Right lobe of liver (tissue), 6 donors: ENCODE measurements at regions not wholly inside any gene's neighbourhood (a gene's known extent, or its start where the extent isn't known, plus 50 kb on each side); places are given as distances from the start of the nearest gene placed in this dataset.

Source experiments
- ATAC-seq, 4 donors: fragments of 200-7000 bp; cut with Tn5 transposase; one replicate each; pipeline ENCODE4 v1.9.1; 2020; ENCODE audit warnings: mild to moderate bottlenecking in 4 of 4, moderate library complexity in 4 of 4
- DNase-seq, 3 donors: peaks; one replicate each; pipeline ENCODE4 v3.0.0-alpha.2; 2020
- H3K27ac ChIP-seq, 3 donors: fragments of 200-600 bp; one replicate each; pipeline ENCODE4 v1.8.0; 2022
- H3K27me3 ChIP-seq, 2 donors: fragments of 200-600 bp; one replicate each; pipeline ENCODE4 v1.8.0; 2022
- H3K36me3 ChIP-seq, 4 donors: fragments of 200-600 bp; sonication (generic) in 1 of 4; one replicate each; pipeline versions ENCODE4 v1.5.1 to v1.8.0; 2017 to 2022; ENCODE audit warnings: control low read depth in 1 of 4
- H3K4me1 ChIP-seq, 4 donors: fragments of 200-600 bp; sonication (generic) in 1 of 4; one replicate each; pipeline versions ENCODE4 v1.5.1 to v1.8.0; 2017 to 2022; ENCODE audit warnings: control low read depth in 1 of 4
- H3K4me3 ChIP-seq, 3 donors: fragments of 200-600 bp; one replicate each; pipeline ENCODE4 v1.8.0; 2022
- H3K9me3 ChIP-seq, 4 donors: fragments of 200-600 bp; sonication (generic) in 1 of 4; one replicate each; pipeline versions ENCODE4 v1.5.1 to v1.8.0; 2017 to 2022; ENCODE audit warnings: control low read depth in 1 of 4
- POLR2A ChIP-seq: fragments of 450-650 bp; IDR thresholded peaks from one replicate; pipeline ENCODE4 v1.6.1; 2017; ENCODE audit warnings: antibody characterized with exemption, mild to moderate bottlenecking
- WGBS: methylation state at CpG from one replicate; pipeline ENCODE4 v1.1.6; 2018; ENCODE audit warnings: low coverage, low lambda C conversion rate; ENCODE audit not compliant: insufficient coverage; ENCODE audit errors: missing lambda C conversion rate; 5-methylcytosine and 5-hydroxymethylcytosine counted together
- intact Hi-C, 2 donors: fragments of 100-400 bp; cut with DNase I; formaldehyde crosslinking; loops; one replicate each; pipeline versions ENCODE4 v1.11.2 to v1.14.1; 2022
- TF ChIP-seq, protein P1 (sequence below), 4 donors: fragments of 200-600 bp in 3 of 4; fragments of 450-650 bp in 1 of 4; IDR thresholded peaks; one replicate each; pipeline versions ENCODE4 v1.5.1 to v1.8.0; 2016 to 2022; ENCODE audit warnings: antibody characterized with exemption in 4 of 4, mild to moderate bottlenecking in 2 of 4
- donor health status: DM: no; HTN: yes; CAD: no.
- donor health status: DM: no; HTN: no; CAD: no.
- donor health status: DM: no; HTN: no; CAD: no.
- donor health status: DM: no; HTN: yes; CAD: no.
- donor health status: DM: no; HTN: yes; CAD: no.

DNA sequence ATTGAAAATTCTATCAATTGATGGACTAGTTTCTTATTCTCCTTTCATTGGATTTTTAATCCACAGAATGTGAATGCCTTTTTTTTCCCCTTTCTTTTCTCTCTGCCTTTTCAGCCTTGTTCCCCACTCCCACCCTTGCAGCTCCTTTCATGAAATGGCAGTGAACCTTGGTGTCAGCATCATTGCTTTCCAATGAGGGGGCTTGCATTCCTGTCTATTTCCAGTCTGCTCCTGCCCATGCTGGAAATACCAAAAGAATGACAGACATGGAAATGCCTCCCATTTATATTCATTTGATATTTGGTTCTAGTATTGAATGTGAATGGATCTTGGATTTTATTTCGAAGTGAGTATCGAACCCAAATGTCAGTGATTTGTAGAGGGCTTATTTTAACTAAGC lies 162.7 kb upstream of the SGCD start:
- 29% methylated on average over 2 of the region's 2 CpGs for WGBS

DNA sequence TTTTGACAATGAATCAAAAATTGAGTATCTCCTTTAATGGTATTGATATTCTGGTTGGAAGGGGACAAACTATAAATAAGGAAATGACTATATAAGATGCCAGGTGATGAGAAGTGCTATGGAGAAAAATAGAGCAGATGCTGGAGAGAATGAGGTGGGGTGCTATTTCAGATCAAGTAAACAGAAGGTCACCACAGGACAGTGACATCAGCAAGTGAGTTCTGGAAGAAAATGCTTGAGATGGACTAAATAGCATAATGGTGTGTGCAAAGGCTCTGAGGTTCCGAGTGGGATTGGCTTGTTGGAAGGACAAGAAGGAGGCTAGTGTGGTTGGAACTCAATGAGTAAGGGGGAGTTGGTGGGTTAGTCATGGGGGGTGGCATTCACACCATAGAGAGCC lies 157.5 kb upstream of the SGCD start:
- Histone ChIP-seq H3K9me3 (no peaks in the 10 kb centered on the region), H3K4me1 (no peaks in the 10 kb centered on the region), H3K27me3 (no peaks in the 10 kb centered on the region), H3K36me3 (no peaks in the 10 kb centered on the region), H3K4me3 (no peak overlapping the region), H3K27ac (no peak overlapping the region)
- 70% methylated on average over 1 of the region's 1 CpG for WGBS
- TF ChIP-seq POLR2A = no peak
- TF ChIP-seq, protein P1, sequence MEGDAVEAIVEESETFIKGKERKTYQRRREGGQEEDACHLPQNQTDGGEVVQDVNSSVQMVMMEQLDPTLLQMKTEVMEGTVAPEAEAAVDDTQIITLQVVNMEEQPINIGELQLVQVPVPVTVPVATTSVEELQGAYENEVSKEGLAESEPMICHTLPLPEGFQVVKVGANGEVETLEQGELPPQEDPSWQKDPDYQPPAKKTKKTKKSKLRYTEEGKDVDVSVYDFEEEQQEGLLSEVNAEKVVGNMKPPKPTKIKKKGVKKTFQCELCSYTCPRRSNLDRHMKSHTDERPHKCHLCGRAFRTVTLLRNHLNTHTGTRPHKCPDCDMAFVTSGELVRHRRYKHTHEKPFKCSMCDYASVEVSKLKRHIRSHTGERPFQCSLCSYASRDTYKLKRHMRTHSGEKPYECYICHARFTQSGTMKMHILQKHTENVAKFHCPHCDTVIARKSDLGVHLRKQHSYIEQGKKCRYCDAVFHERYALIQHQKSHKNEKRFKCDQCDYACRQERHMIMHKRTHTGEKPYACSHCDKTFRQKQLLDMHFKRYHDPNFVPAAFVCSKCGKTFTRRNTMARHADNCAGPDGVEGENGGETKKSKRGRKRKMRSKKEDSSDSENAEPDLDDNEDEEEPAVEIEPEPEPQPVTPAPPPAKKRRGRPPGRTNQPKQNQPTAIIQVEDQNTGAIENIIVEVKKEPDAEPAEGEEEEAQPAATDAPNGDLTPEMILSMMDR (IDR thresholded peaks at IDR 0.05) = no peak
- no peak for ATAC-seq
- intact Hi-C loops = no loop called here
- no peak for DNase-seq

More for the DNA sequence above, 162.7 kb upstream of the SGCD start:
- TF ChIP-seq, protein P1 (IDR thresholded peaks at IDR 0.05) = no peak
- no peak for TF ChIP-seq POLR2A
- H3K4me1 ChIP-seq = no peaks in the 10 kb centered on the region
- H3K9me3 ChIP-seq = no peaks in the 10 kb centered on the region
- ATAC-seq (no peak), DNase-seq (no peak)
- H3K27ac ChIP-seq = no peak overlapping the region
- no peaks in the 10 kb centered on the region for H3K27me3 ChIP-seq
- no peak overlapping the region for H3K4me3 ChIP-seq
- intact Hi-C loops = no loop called here
- H3K36me3 ChIP-seq = no peaks in the 10 kb centered on the region

DNA sequence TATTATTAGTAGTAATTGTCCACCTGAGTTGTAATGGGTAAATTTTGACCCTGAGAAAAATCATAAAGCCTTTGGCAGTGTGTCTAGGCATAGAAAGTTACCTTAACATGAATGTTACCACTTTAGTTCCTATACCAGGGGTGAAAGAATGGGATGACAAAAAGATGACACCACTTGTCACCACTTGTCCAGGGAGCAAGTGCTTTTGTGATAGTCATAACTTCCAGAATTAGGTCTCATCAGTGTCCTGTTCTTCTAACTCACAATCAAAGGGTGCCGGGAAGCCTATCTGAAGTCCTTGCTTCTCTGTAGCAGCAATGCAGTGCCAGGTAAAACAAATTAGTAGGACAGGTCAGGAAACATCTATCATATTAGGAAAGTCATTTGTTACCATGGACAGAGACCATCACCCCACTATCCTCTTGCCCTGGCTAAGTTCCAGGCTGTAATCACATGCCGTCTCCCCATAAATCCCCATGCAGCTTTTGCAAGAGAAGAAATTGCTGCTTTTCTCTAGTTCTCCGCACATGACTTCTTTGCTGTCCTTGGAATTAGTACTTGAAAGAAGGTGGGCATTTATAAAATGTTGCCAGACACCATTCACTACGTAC lies 156.5 kb upstream of the SGCD start:
- DNase-seq = no peak
- no peaks in the 10 kb centered on the region for H3K9me3 ChIP-seq
- H3K36me3 ChIP-seq = no peaks in the 10 kb centered on the region
- no peak for ATAC-seq
- intact Hi-C loops = no loop called here
- no peaks in the 10 kb centered on the region for H3K27me3 ChIP-seq
- 77% methylated on average over 3 of the region's 4 CpGs for WGBS
- no peak for TF ChIP-seq POLR2A
- TF ChIP-seq, protein P1 (IDR thresholded peaks at IDR 0.05) = no peak
- no peak overlapping the region for H3K4me3 ChIP-seq
- H3K4me1 ChIP-seq = no peaks in the 10 kb centered on the region
- no peak overlapping the region for H3K27ac ChIP-seq

DNA sequence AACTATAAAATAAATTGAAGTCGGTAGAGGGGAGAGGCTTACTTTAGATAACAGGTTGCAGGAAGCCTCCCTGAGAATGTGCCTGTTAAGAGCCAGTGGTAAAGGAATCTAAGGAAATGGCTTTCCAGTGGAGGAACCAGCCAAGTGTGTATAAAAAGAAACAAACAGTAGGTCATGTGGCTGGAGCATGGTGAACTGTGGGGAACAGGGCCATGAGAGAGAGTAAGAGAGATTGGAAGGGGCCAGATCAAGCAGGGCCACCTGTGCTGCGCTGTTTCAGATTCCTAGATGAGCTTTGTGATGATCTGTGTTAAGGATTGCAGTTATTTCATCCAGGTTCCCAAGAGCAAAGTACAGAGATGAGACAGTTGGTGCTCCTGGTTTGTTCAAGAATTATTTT lies 152.7 kb upstream of the SGCD start:
- ATAC-seq = no peak
- H3K36me3 ChIP-seq = no peaks in the 10 kb centered on the region
- DNase-seq = no peak
- H3K4me3 ChIP-seq = no peak overlapping the region
- H3K9me3 ChIP-seq = no peaks in the 10 kb centered on the region
- no peaks in the 10 kb centered on the region for H3K4me1 ChIP-seq
- no peak overlapping the region for H3K27ac ChIP-seq
- WGBS = 59% methylated on average over 2 of the region's 2 CpGs
- intact Hi-C loops = no loop called here
- TF ChIP-seq, protein P1 (IDR thresholded peaks at IDR 0.05) = no peak
- TF ChIP-seq POLR2A = no peak
- H3K27me3 ChIP-seq = no peaks in the 10 kb centered on the region

DNA sequence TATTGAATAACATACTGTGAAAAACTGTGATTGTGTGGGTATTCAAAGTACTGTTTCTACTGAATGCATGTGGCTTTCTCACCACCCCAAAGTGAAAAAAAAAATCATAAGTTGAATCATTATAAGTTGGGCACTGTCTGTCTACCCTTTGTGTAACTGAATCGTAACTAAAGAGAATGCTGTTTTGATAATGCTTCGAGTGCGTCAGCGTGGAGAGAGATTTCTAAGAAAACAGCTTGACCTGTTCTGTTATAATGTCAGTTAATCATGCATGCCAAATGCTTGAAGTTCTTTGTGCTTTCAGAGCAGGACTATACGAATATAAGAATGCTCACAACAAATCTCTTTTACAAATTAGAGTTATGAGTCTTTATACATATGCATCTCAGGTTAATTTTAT lies 148.8 kb upstream of the SGCD start:
- Histone ChIP-seq H3K4me1 (no peaks in the 10 kb centered on the region), H3K9me3 (no peaks in the 10 kb centered on the region), H3K36me3 (no peaks in the 10 kb centered on the region), H3K27ac (no peak overlapping the region), H3K4me3 (no peak overlapping the region), H3K27me3 (no peaks in the 10 kb centered on the region)
- WGBS = 79% methylated on average over 5 of the region's 5 CpGs
- ATAC-seq = no peak
- no peak for DNase-seq
- intact Hi-C loops = no loop called here
- TF ChIP-seq, protein P1 (IDR thresholded peaks at IDR 0.05) = no peak
